ENCODE measurements at regions not wholly inside any gene's neighbourhood (a gene's known extent, or its start where the extent isn't known, plus 50 kb on each side); places are given as distances from the start of the nearest gene placed in this dataset.

- Histone ChIP-seq H2BK5ac (ENCODE audit: low read depth, low read length) (no peak overlapping the region), H4K91ac (replicated peaks; ENCODE audit: insufficient read length, low read length) (no peak overlapping the region), H2AFZ (ENCODE audit: low read length) (no peak overlapping the region), H3K23me2 (ENCODE audit: low read depth, low read length) (no peaks in the 10 kb centered on the region), H4K8ac (ENCODE audit: extremely low read depth, insufficient read depth, low read length) (no peak overlapping the region), H3K56ac (replicated peaks; ENCODE audit: insufficient read length, low read depth, low read length) (no peak overlapping the region), H3K18ac (ENCODE audit: extremely low read depth, low read length) (no peak overlapping the region), H2AK5ac (ENCODE audit: low read depth, low read length) (no peak overlapping the region), H3K4me1 (replicated peaks in 1 of 4; ENCODE audit: control insufficient read depth in 3 of 4, insufficient read depth in 4 of 4, low read length in 3 of 4) (no peaks in the 10 kb centered on the region), H3K9me3 (ENCODE audit: insufficient read depth in 2 of 2, low read depth in 1 of 2, low read length in 1 of 2) (no peaks in the 10 kb centered on the region), H2BK12ac (ENCODE audit: low read depth, low read length) (no peak overlapping the region), H3K23ac (ENCODE audit: insufficient read length) (no peak overlapping the region), H3K27ac (ENCODE audit: low read depth, low read length) (no peak overlapping the region), H3K79me1 (ENCODE audit: low read depth, low read length) (no peaks in the 10 kb centered on the region), H4K20me1 (replicated peaks in 1 of 2; ENCODE audit: control insufficient read depth in 1 of 2, insufficient read depth in 2 of 2, low read length in 2 of 2) (no peaks in the 10 kb centered on the region), H3K14ac (ENCODE audit: insufficient read length) (no peak overlapping the region), H3K4me2 (ENCODE audit: insufficient read depth in 1 of 2, low read depth in 2 of 2, low read length in 2 of 2) (no peak overlapping the region), H3K27me3 (replicated peaks in 1 of 4; ENCODE audit: control insufficient read depth in 3 of 4, extremely low read depth in 1 of 4, insufficient read depth in 3 of 4, low read length in 3 of 4) (no peaks in the 10 kb centered on the region), H2BK120ac (replicated peaks; ENCODE audit: low read depth, low read length) (no peak overlapping the region), H3K36me3 (ENCODE audit: control insufficient read depth in 2 of 4, insufficient read depth in 4 of 4, low read length in 3 of 4) (no peaks in the 10 kb centered on the region), H3K9ac (replicated peaks in 1 of 4; ENCODE audit: extremely low read depth in 1 of 4, low read depth in 3 of 4, low read length in 3 of 4) (no peak overlapping the region), H3K4me3 (ENCODE audit: extremely low read depth in 1 of 4, insufficient read depth in 2 of 4, low read depth in 3 of 4, low read length in 4 of 4) (no peak overlapping the region), H4K5ac (ENCODE audit: insufficient read length, low read depth, low read length) (no peak overlapping the region), H2BK20ac (ENCODE audit: low read length) (no peak overlapping the region), H3K4ac (replicated peaks; ENCODE audit: insufficient read length, low read depth, low read length) (no peak overlapping the region), H3K79me2 (ENCODE audit: control insufficient read depth in 1 of 2, insufficient read depth in 2 of 2, low read length in 2 of 2) (no peaks in the 10 kb centered on the region), H2BK15ac (ENCODE audit: low read length) (no peak overlapping the region)
- DNase-seq (ENCODE audit: low read depth in 1 of 2, low spot score in 2 of 2), result no peak
- ChIA-PET CTCF (ENCODE audit: partially characterized antibody) (interaction anchor here (1.6 to 1.8 kb wide), 2 partner anchors 12 to 48 kb away, joined by 3 to 4 read pairs; no protein-coding TSS in a partner anchor), POLR2A (ENCODE audit: partially characterized antibody) (no interaction called here)
- FAIRE-seq, result no peak
- 88% methylated on average over 1 of the region's 1 CpG; no CpG with 5 or more reads in 1 of the 2 experiments for WGBS, 2 experiments (ENCODE audit: extremely low coverage in 1 of 2, insufficient coverage in 1 of 2, insufficient read length in 1 of 2, insufficient replicate concordance in 2 of 2, low coverage in 1 of 2, low lambda C conversion rate in 2 of 2, missing lambda C conversion rate in 1 of 2)
- TF ChIP-seq ATF2 (IDR thresholded peaks at IDR 0.05; ENCODE audit: low read length) (no peak), POLR2AphosphoS5 (IDR thresholded peaks at IDR 0.05; ENCODE audit: low read depth, low read length) (no peak), CEBPB (IDR thresholded peaks at IDR 0.05; ENCODE audit: low read depth, low read length) (no peak), EGR1 (IDR thresholded peaks at IDR 0.05; ENCODE audit: borderline replicate concordance, low read depth, low read length) (no peak)
Measured at GRCh38 chr9:99559776-99560175, 261.9 kb upstream of the NR4A3 start.
